ENCODE measurements at regions not wholly inside any gene's neighbourhood (a gene's known extent, or its start where the extent isn't known, plus 50 kb on each side); places are given as distances from the start of the nearest gene placed in this dataset.

DNA sequence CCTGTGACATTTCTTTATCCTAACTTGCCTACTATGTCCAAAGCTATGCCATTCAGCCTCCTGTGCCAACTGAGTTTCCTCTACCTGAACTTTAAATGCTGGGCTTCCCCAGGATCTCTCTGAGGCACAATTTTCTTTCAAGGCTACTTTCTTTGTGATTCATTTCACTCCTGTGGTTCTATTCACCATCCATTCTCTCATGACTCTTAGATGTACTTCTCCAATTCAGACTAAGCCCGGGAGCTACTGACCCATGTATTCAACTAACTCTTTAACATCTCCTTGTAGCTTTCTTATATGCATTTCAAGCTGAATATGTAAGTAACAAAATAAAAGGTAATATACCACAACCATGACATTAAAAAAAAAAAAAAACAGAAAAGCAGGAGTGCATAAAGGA, 738.9 kb upstream of the USP15 start:
- H4K20me1 ChIP-seq (ENCODE audit: insufficient read depth) = no peaks in the 10 kb centered on the region
- BruUV-seq (replicated peaks) = no TSS peak
- H3K9me2 ChIP-seq (ENCODE audit: insufficient read depth) = no peaks in the 10 kb centered on the region
- no peak overlapping the region for H3K4me3 ChIP-seq (replicated peaks in 1 of 2; ENCODE audit: low read depth in 1 of 2, low read length in 2 of 2)
- POLR2A ChIA-PET = no interaction called here
- TF ChIP-seq YY1 (IDR thresholded peaks at IDR 0.05; ENCODE audit: extremely low read depth, insufficient replicate concordance, low read depth, low read length) (no peak), SIN3A (IDR thresholded peaks at IDR 0.05; ENCODE audit: low read depth) (no peak)
- TF ChIP-seq, protein P1, sequence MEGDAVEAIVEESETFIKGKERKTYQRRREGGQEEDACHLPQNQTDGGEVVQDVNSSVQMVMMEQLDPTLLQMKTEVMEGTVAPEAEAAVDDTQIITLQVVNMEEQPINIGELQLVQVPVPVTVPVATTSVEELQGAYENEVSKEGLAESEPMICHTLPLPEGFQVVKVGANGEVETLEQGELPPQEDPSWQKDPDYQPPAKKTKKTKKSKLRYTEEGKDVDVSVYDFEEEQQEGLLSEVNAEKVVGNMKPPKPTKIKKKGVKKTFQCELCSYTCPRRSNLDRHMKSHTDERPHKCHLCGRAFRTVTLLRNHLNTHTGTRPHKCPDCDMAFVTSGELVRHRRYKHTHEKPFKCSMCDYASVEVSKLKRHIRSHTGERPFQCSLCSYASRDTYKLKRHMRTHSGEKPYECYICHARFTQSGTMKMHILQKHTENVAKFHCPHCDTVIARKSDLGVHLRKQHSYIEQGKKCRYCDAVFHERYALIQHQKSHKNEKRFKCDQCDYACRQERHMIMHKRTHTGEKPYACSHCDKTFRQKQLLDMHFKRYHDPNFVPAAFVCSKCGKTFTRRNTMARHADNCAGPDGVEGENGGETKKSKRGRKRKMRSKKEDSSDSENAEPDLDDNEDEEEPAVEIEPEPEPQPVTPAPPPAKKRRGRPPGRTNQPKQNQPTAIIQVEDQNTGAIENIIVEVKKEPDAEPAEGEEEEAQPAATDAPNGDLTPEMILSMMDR (IDR thresholded peaks at IDR 0.05 in 2 of 3, conservative IDR thresholded peaks at IDR 0.05 in 1 of 3; ENCODE audit: borderline replicate concordance in 1 of 3, insufficient read depth in 1 of 3, low read depth in 2 of 3, low read length in 2 of 3) = no peak
- H3K79me2 ChIP-seq (ENCODE audit: insufficient read depth, low read length) = no peaks in the 10 kb centered on the region
- H3K9ac ChIP-seq (ENCODE audit: low read length) = no peak overlapping the region
- RAD21 ChIA-PET (ENCODE audit: low non-redundant PET in 1 of 2, low total read pairs in 2 of 2, uncharacterized antibody in 2 of 2, unreplicated experiment in 2 of 2) = no interaction called here
- no peaks in the 10 kb centered on the region for H3K9me3 ChIP-seq (ENCODE audit: control insufficient read depth in 1 of 2, insufficient read depth in 1 of 2, low read depth in 1 of 2, low read length in 2 of 2)
- no peaks in the 10 kb centered on the region for H3K27me3 ChIP-seq (ENCODE audit: insufficient read depth, low read length)
- H3K4me2 ChIP-seq (ENCODE audit: low read length) = no peak overlapping the region
- intact Hi-C loops (cut with micrococcal nuclease) = no loop called here
- ATAC-seq (no peak), DNase-seq (ENCODE audit: low read depth, low spot score) (no peak)
- H2AFZ ChIP-seq (ENCODE audit: low read depth, low read length, poor library complexity, severe bottlenecking) = no peak overlapping the region
- no peak overlapping the region for H3K27ac ChIP-seq (ENCODE audit: low read depth, low read length)
- H3K4me1 ChIP-seq (ENCODE audit: control insufficient read depth in 1 of 2, insufficient read depth in 2 of 2, low read length in 2 of 2) = no peaks in the 10 kb centered on the region
- CTCF ChIA-PET = no interaction called here
- no peaks in the 10 kb centered on the region for H3K36me3 ChIP-seq (ENCODE audit: control insufficient read depth in 1 of 2, insufficient read depth in 2 of 2, low read length in 2 of 2)

DNA sequence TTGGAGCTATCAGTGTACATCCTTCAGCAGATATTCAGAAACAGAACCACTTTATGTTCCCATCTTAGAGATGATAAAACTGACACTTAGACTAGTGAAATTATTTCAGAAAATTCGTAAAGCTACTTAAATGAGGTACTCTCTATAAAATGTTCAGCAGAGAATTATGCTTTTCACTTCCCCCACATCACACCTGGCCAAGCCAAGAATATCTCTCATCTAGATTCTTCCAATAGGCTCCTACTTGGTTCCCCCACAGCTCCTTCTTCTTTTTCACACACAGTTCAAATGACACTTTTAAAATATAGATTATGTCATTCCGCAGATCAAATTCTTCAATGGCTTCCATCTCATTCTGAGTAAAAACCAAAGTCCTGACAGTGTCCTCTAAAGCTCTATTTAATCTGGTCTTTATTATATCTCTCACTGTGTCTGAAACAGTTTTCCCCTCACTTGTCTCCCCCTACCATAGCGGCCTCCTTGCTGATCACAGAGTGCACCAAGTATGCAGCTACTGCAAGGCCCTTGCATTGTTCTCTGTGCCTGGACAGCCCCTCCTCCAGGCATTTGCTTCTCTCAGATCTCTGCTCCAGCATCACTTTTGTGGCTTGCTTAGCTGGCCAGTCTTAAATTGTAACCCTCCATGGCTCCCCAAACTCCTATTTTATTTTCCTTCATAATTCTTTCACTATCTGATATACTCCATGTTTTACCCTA, 736.8 kb upstream of the USP15 start:
- Histone ChIP-seq H3K4me1 (ENCODE audit: control insufficient read depth in 1 of 2, insufficient read depth in 2 of 2, low read length in 2 of 2) (no peaks in the 10 kb centered on the region), H3K36me3 (ENCODE audit: control insufficient read depth in 1 of 2, insufficient read depth in 2 of 2, low read length in 2 of 2) (no peaks in the 10 kb centered on the region), H3K79me2 (ENCODE audit: insufficient read depth, low read length) (no peaks in the 10 kb centered on the region), H4K20me1 (ENCODE audit: insufficient read depth) (no peaks in the 10 kb centered on the region), H3K27me3 (ENCODE audit: insufficient read depth, low read length) (no peaks in the 10 kb centered on the region), H3K27ac (ENCODE audit: low read depth, low read length) (no peak overlapping the region), H3K9me2 (ENCODE audit: insufficient read depth) (no peaks in the 10 kb centered on the region), H3K9me3 (ENCODE audit: control insufficient read depth in 1 of 2, insufficient read depth in 1 of 2, low read depth in 1 of 2, low read length in 2 of 2) (no peaks in the 10 kb centered on the region), H3K4me2 (ENCODE audit: low read length) (no peak overlapping the region), H3K9ac (ENCODE audit: low read length) (no peak overlapping the region), H2AFZ (ENCODE audit: low read depth, low read length, poor library complexity, severe bottlenecking) (no peak overlapping the region), H3K4me3 (replicated peaks in 1 of 2; ENCODE audit: low read depth in 1 of 2, low read length in 2 of 2) (no peak overlapping the region)
- BruUV-seq (replicated peaks) = no TSS peak
- no peak for TF ChIP-seq FOSL1 (IDR thresholded peaks at IDR 0.05; ENCODE audit: low read depth)
- TF ChIP-seq CEBPB (IDR thresholded peaks at IDR 0.05; ENCODE audit: low read depth) = no peak
- TF ChIP-seq EZH2 (IDR thresholded peaks at IDR 0.05) = no peak
- TF ChIP-seq POLR2A (IDR thresholded peaks at IDR 0.05; ENCODE audit: borderline replicate concordance, extremely low read depth, insufficient read depth, insufficient read length) = no peak
- TF ChIP-seq, protein P2, sequence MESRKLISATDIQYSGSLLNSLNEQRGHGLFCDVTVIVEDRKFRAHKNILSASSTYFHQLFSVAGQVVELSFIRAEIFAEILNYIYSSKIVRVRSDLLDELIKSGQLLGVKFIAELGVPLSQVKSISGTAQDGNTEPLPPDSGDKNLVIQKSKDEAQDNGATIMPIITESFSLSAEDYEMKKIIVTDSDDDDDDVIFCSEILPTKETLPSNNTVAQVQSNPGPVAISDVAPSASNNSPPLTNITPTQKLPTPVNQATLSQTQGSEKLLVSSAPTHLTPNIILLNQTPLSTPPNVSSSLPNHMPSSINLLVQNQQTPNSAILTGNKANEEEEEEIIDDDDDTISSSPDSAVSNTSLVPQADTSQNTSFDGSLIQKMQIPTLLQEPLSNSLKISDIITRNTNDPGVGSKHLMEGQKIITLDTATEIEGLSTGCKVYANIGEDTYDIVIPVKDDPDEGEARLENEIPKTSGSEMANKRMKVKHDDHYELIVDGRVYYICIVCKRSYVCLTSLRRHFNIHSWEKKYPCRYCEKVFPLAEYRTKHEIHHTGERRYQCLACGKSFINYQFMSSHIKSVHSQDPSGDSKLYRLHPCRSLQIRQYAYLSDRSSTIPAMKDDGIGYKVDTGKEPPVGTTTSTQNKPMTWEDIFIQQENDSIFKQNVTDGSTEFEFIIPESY (IDR thresholded peaks at IDR 0.05; ENCODE audit: extremely low read depth, insufficient replicate concordance, low read length) = no peak
- TF ChIP-seq RAD21 (IDR thresholded peaks at IDR 0.05; ENCODE audit: low read depth) = no peak
- TF ChIP-seq TCF7L2 (IDR thresholded peaks at IDR 0.05; ENCODE audit: borderline replicate concordance, extremely low read depth, insufficient read depth, insufficient read length) = no peak
- RAD21 ChIA-PET (ENCODE audit: low non-redundant PET in 1 of 2, low total read pairs in 2 of 2, uncharacterized antibody in 2 of 2, unreplicated experiment in 2 of 2) = no interaction called here
- ATAC-seq = no peak
- CTCF ChIA-PET = no interaction called here
- no peak for DNase-seq (ENCODE audit: low read depth, low spot score)
- POLR2A ChIA-PET = no interaction called here
- intact Hi-C loops (cut with micrococcal nuclease) = no loop called here
